Muscle of leg (tissue), 3 donors: ENCODE measurements at regions not wholly inside any gene's neighbourhood (a gene's known extent, or its start where the extent isn't known, plus 50 kb on each side); places are given as distances from the start of the nearest gene placed in this dataset.

Experiments
- DNase-seq: peaks from one replicate; pipeline ENCODE4 v3.0.0; 2013
- H3K27ac ChIP-seq: one replicate; pipeline ENCODE4 v1.5.1; 2013; ENCODE audit warnings: mild to moderate bottlenecking, low read length, control low read depth
- H3K27me3 ChIP-seq: one replicate; pipeline ENCODE4 v1.6.1; 2013; ENCODE audit warnings: low read length; ENCODE audit not compliant: control insufficient read depth, insufficient read depth
- H3K36me3 ChIP-seq: one replicate; pipeline ENCODE4 v1.6.1; 2013; ENCODE audit warnings: low read length; ENCODE audit not compliant: control insufficient read depth, insufficient read depth
- H3K4me1 ChIP-seq: one replicate; pipeline ENCODE4 v1.6.1; 2013; ENCODE audit warnings: low read length; ENCODE audit not compliant: control insufficient read depth, insufficient read depth
- H3K4me3 ChIP-seq: one replicate; pipeline ENCODE4 v1.5.1; 2013; ENCODE audit warnings: low read length, control low read depth
- H3K9me3 ChIP-seq: replicated peaks from 2 replicates; pipeline ENCODE4 v1.6.1; 2013; ENCODE audit warnings: low read depth, low read length; ENCODE audit not compliant: control insufficient read depth
- WGBS: methylation state at CpG from one replicate; pipeline ENCODE4 v1.1.5; 2013; ENCODE audit warnings: missing lambda C conversion rate; ENCODE audit not compliant: insufficient coverage; 5-methylcytosine and 5-hydroxymethylcytosine counted together

GRCh38 chr20:11278461-11278860 lies 604.7 kb upstream of the JAG1 start:
- Histone ChIP-seq H3K27ac (no peak overlapping the region), H3K4me3 (no peak overlapping the region), H3K27me3 (no peaks in the 10 kb centered on the region), H3K9me3 (peaks cover 9% of the 10 kb centered on the region), H3K36me3 (no peaks in the 10 kb centered on the region), H3K4me1 (no peaks in the 10 kb centered on the region)
- DNase-seq = no peak
- 82% methylated on average over 2 of the region's 2 CpGs for WGBS

DNA sequence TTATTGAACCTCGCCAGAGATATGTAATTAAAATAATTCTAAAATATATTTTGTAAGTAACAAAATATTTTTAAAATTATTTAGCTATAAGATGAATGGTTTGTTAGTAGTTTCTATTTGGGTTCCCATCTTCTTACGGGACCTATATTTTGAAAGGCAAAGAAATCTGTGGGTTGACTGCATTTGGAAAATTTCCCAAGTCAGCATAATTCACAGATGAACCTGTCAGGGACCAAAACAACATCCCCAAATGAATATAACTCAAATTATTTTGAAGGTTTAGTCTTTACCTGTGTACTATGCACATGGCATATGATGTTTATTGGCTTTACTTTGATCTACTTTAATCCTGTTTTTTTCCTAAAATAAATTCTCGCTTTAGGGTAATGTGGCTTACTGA lies 607.4 kb upstream of the JAG1 start:
- peaks cover 9% of the 10 kb centered on the region for H3K9me3 ChIP-seq
- no CpG with 5 or more reads among the region's 3 CpGs for WGBS
- H3K36me3 ChIP-seq = no peaks in the 10 kb centered on the region
- H3K4me1 ChIP-seq = no peaks in the 10 kb centered on the region
- no peaks in the 10 kb centered on the region for H3K27me3 ChIP-seq
- no peak for DNase-seq
- H3K27ac ChIP-seq = no peak overlapping the region
- no peak overlapping the region for H3K4me3 ChIP-seq

DNA sequence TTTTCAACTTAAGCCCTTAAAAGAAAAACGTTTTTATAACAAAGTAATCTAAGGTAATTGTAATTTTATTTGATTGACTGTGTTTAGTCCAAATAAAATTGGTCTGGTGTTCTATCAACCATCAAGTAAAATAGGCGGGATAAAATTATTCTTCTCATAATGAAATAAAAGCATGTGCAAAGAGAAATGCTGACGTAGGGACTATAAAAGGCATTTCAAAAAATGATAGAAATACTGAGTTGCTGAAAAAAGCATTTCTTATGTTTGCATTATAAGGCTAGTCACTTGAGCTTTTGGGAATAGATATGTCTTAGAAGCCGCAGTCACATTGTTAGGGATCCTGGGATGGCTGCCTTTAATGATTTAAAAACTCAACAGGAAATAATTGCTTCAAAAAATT lies 608.0 kb upstream of the JAG1 start:
- H3K9me3 ChIP-seq = peaks cover 9% of the 10 kb centered on the region
- no CpG with 5 or more reads among the region's 4 CpGs for WGBS
- no peaks in the 10 kb centered on the region for H3K4me1 ChIP-seq
- H3K36me3 ChIP-seq = no peaks in the 10 kb centered on the region
- no peak overlapping the region for H3K27ac ChIP-seq
- H3K4me3 ChIP-seq = no peak overlapping the region
- DNase-seq = no peak
- H3K27me3 ChIP-seq = no peaks in the 10 kb centered on the region

DNA sequence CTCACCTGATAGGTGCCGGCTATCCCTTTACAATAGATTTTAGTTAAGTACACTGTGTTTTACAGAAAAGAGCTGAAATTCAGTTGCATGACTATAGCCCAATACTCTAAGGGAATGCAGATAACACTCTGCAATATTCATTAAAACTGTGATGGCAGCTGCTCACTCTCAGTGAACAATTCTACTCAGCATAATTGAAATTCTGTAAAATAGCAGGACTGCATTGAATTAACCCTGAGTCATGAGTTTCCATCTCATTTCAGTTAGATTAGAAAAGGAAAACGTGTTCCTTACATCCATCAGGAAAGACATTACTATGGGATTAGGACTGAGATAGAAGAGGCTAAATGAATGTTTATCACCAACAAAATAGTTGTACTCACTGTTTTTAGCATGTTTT lies 613.3 kb upstream of the JAG1 start:
- DNase-seq = no peak
- H3K9me3 ChIP-seq = no peaks in the 10 kb centered on the region
- H3K27me3 ChIP-seq = no peaks in the 10 kb centered on the region
- H3K36me3 ChIP-seq = no peaks in the 10 kb centered on the region
- WGBS = no CpG with 5 or more reads among the region's 2 CpGs
- no peak overlapping the region for H3K27ac ChIP-seq
- H3K4me1 ChIP-seq = no peaks in the 10 kb centered on the region
- no peak overlapping the region for H3K4me3 ChIP-seq

DNA sequence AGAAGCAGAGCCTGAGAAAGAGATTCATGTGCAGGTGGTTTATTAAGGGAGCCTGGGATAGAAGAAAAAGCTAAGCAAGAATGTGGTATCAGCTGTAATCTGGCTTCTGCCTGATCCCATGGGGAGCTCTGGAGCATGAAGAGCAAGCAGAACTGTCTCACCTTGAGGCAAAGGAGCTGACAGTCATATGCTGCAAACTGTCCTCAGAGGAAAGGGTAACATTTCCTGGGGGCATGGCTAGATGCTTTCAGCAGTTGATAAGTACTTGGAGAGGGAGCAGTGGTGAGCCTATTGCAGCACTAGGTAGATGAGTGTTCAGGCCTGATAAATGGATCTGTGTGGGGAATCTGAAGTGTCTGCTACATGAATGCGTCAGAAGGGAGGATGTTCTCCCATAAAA lies 621.5 kb upstream of the BTBD3 start:
- Histone ChIP-seq H3K4me3 (no peak overlapping the region), H3K9me3 (no peaks in the 10 kb centered on the region), H3K36me3 (no peaks in the 10 kb centered on the region), H3K27ac (no peak overlapping the region), H3K27me3 (no peaks in the 10 kb centered on the region), H3K4me1 (no peaks in the 10 kb centered on the region)
- no peak for DNase-seq
- WGBS = no CpG with 5 or more reads among the region's 1 CpG

- Histone ChIP-seq H3K4me3 (no peak overlapping the region), H3K4me1 (no peaks in the 10 kb centered on the region), H3K27me3 (no peaks in the 10 kb centered on the region), H3K9me3 (no peaks in the 10 kb centered on the region), H3K36me3 (no peaks in the 10 kb centered on the region), H3K27ac (no peak overlapping the region)
- DNase-seq = no peak
These were observed 620.7 kb upstream of the BTBD3 start for GRCh38 chr20:11296951-11297350.

- Histone ChIP-seq H3K4me3 (no peak overlapping the region), H3K9me3 (no peaks in the 10 kb centered on the region), H3K27me3 (no peaks in the 10 kb centered on the region), H3K4me1 (no peaks in the 10 kb centered on the region), H3K36me3 (no peaks in the 10 kb centered on the region), H3K27ac (no peak overlapping the region)
- DNase-seq = no peak
- WGBS = 66% methylated on average over 6 of the region's 10 CpGs
These were observed 616.0 kb upstream of the BTBD3 start for GRCh38 chr20:11301699-11302098.

- WGBS = 83% methylated on average over 3 of the region's 3 CpGs
- no peaks in the 10 kb centered on the region for H3K27me3 ChIP-seq
- H3K9me3 ChIP-seq = no peaks in the 10 kb centered on the region
- H3K4me3 ChIP-seq = no peak overlapping the region
- DNase-seq = no peak
- H3K36me3 ChIP-seq = no peaks in the 10 kb centered on the region
- no peak overlapping the region for H3K27ac ChIP-seq
- H3K4me1 ChIP-seq = no peaks in the 10 kb centered on the region
These were observed 615.3 kb upstream of the BTBD3 start for GRCh38 chr20:11302436-11302835.

GRCh38 chr20:11304795-11305194 lies 612.9 kb upstream of the BTBD3 start:
- DNase-seq = no peak
- H3K9me3 ChIP-seq = no peaks in the 10 kb centered on the region
- H3K4me1 ChIP-seq = no peaks in the 10 kb centered on the region
- no peak overlapping the region for H3K27ac ChIP-seq
- H3K4me3 ChIP-seq = no peak overlapping the region
- no peaks in the 10 kb centered on the region for H3K36me3 ChIP-seq
- no peaks in the 10 kb centered on the region for H3K27me3 ChIP-seq
- 60% methylated on average over 1 of the region's 3 CpGs for WGBS

DNA sequence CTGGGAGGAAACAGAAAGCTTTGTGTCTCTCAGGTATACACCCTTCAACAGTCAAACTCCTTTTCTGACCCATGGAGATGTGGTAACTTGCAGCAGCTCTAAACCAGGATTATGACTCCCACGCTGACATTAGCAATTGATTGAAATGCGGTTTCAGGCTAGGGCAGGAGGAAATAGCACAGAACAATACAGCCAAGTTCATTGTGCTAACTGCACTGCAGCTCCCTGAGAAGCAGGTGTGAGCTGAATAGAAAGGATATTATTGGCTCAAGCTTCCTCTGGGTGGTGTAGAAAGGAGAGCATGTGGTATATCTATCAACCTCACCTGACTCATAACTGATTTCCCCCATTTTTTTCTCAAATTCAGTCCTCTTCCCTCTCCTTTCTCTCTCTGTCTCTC lies 612.3 kb upstream of the BTBD3 start:
- 40% methylated on average over 1 of the region's 2 CpGs for whole genome bisulfite sequencing
- H3K4me1 ChIP-seq = no peaks in the 10 kb centered on the region
- H3K27me3 ChIP-seq = no peaks in the 10 kb centered on the region
- H3K9me3 ChIP-seq = no peaks in the 10 kb centered on the region
- no peaks in the 10 kb centered on the region for H3K36me3 ChIP-seq
- H3K4me3 ChIP-seq = no peak overlapping the region
- no peak overlapping the region for H3K27ac ChIP-seq
- no peak for DNase-seq

DNA sequence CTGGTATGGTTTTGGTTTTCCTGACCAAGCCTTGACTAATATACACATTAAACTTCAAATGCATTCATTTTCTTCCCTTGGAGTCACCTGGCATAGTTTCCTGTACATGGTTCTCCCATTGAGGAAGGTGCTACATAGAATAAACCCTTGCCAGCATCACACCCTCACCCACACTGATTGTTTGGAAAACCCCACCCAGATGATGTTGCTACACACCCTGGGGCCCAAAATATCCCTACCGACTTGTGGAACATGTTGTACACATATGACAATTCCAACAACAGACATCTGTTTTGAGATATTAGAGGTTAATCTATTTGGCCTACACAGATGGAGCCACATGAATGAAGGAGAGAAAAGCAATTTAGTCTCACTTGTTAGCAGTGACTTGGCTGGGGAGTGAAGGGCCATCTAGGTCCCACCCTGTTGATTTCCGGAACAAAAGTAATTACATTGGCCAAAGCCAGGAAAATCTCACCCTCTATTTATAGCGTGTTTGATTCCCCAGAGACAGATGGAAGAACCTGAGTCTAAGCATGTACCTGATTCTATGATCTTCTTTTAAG lies 606.0 kb upstream of the BTBD3 start:
- H3K27me3 ChIP-seq = no peaks in the 10 kb centered on the region
- 40% methylated on average over 1 of the region's 3 CpGs for WGBS
- H3K27ac ChIP-seq = no peak overlapping the region
- peak; percentile 11 for DNase-seq
- no peaks in the 10 kb centered on the region for H3K4me1 ChIP-seq
- no peak overlapping the region for H3K4me3 ChIP-seq
- H3K36me3 ChIP-seq = no peaks in the 10 kb centered on the region
- H3K9me3 ChIP-seq = no peaks in the 10 kb centered on the region
